Keratinocyte (primary cell): ENCODE measurements at regions not wholly inside any gene's neighbourhood (a gene's known extent, or its start where the extent isn't known, plus 50 kb on each side); places are given as distances from the start of the nearest gene placed in this dataset.

Experiments used
- DNase-seq: peaks from one replicate; pipeline ENCODE4 v3.0.0-alpha.2; 2011; ENCODE audit warnings: low read depth, missing footprints, low spot score
- FAIRE-seq: peaks from 2 replicates; lab custom pipeline; 2011; peaks lifted over from hg19 to GRCh38; lab: Jason Lieb, UNC
- H2AFZ ChIP-seq: 2 replicates; pipeline ENCODE4 v1.6.0; 2012; ENCODE audit warnings: low read length, control low read depth, inconsistent platforms; ENCODE audit not compliant: control insufficient read depth
- H3K27ac ChIP-seq: 2 replicates; pipeline ENCODE4 v1.5.1; 2011; ENCODE audit warnings: low read length; ENCODE audit not compliant: control insufficient read depth, insufficient read depth
- H3K27me3 ChIP-seq: 3 replicates; pipeline ENCODE4 v1.6.0; 2011; ENCODE audit warnings: low read length; ENCODE audit not compliant: control insufficient read depth, insufficient read depth; ENCODE audit errors: extremely low read depth
- H3K36me3 ChIP-seq, 2 experiments: 2 replicates in 1 of 2; 3 replicates in 1 of 2; pipeline ENCODE4 v1.5.1; 2011; ENCODE audit warnings: low read length in 2 of 2, mild to moderate bottlenecking in 1 of 2; ENCODE audit not compliant: control insufficient read depth in 2 of 2, insufficient read depth in 2 of 2; ENCODE audit errors: extremely low read depth in 1 of 2
- H3K4me1 ChIP-seq: 3 replicates; pipeline ENCODE4 v1.5.1; 2011; ENCODE audit warnings: low read length; ENCODE audit not compliant: control insufficient read depth, insufficient read depth; ENCODE audit errors: extremely low read depth
- H3K4me2 ChIP-seq: 3 replicates; pipeline ENCODE4 v1.6.0; 2011; ENCODE audit warnings: low read depth, low read length; ENCODE audit not compliant: control insufficient read depth, insufficient read depth; ENCODE audit errors: extremely low read depth
- H3K4me3 ChIP-seq, 3 experiments: fragments of 200-600 bp in 1 of 3; sonication (generic) in 1 of 3; 2 replicates in 2 of 3; 3 replicates in 1 of 3; pipeline ENCODE4 v1.5.1; 2011 to 2016; ENCODE audit warnings: low read length in 3 of 3, mild to moderate bottlenecking in 3 of 3, control low read depth in 2 of 3, inconsistent platforms in 1 of 3, low read depth in 1 of 3, mixed read lengths in 1 of 3, mixed run types in 1 of 3, moderate library complexity in 1 of 3; ENCODE audit not compliant: control insufficient read depth in 2 of 3, insufficient read depth in 2 of 3; ENCODE audit errors: extremely low read depth in 1 of 3
- H3K79me2 ChIP-seq: 2 replicates; pipeline ENCODE4 v1.6.0; 2012; ENCODE audit warnings: low read length; ENCODE audit not compliant: control insufficient read depth, insufficient read depth
- H3K9ac ChIP-seq: 3 replicates; pipeline ENCODE4 v1.6.0; 2011; ENCODE audit warnings: low read length; ENCODE audit not compliant: control insufficient read depth, insufficient read depth; ENCODE audit errors: extremely low read depth
- H3K9me1 ChIP-seq: 3 replicates; pipeline ENCODE4 v1.6.0; 2011; ENCODE audit warnings: low read length; ENCODE audit not compliant: control insufficient read depth, insufficient read depth; ENCODE audit errors: extremely low read depth
- H3K9me3 ChIP-seq: 2 replicates; pipeline ENCODE4 v1.5.1; 2012; ENCODE audit warnings: low read depth, low read length; ENCODE audit not compliant: control insufficient read depth
- H4K20me1 ChIP-seq: 3 replicates; pipeline ENCODE4 v1.6.0; 2011; ENCODE audit warnings: low read length; ENCODE audit not compliant: control insufficient read depth, insufficient read depth; ENCODE audit errors: extremely low read depth
- EZH2 ChIP-seq: IDR thresholded peaks from one replicate; pipeline ENCODE4 v1.6.1; 2012; ENCODE audit warnings: inconsistent platforms, mild to moderate bottlenecking, low read length, moderate library complexity
- dilution Hi-C: fragments of 300-500 bp; cut with MboI; formaldehyde crosslinking; loops from one replicate; pipeline ENCODE4 v1.7.0; 2020; ENCODE audit warnings: low sequenced_read_pairs; ENCODE audit not compliant: extremely low pct_ligation_motif_present
- TF ChIP-seq, protein P1 (sequence below), 3 experiments: IDR thresholded peaks in 1 of 3; conservative IDR thresholded peaks in 1 of 3; optimal IDR thresholded peaks in 1 of 3; 2 replicates in 2 of 3; 3 replicates in 1 of 3; pipeline versions ENCODE3 to v1.5.1; 2011; ENCODE audit warnings: low read length in 3 of 3, mild to moderate bottlenecking in 3 of 3, moderate library complexity in 2 of 3, control low read depth in 1 of 3, inconsistent platforms in 1 of 3; ENCODE audit not compliant: insufficient read depth in 2 of 3; ENCODE audit errors: extremely low read depth in 1 of 3

DNA sequence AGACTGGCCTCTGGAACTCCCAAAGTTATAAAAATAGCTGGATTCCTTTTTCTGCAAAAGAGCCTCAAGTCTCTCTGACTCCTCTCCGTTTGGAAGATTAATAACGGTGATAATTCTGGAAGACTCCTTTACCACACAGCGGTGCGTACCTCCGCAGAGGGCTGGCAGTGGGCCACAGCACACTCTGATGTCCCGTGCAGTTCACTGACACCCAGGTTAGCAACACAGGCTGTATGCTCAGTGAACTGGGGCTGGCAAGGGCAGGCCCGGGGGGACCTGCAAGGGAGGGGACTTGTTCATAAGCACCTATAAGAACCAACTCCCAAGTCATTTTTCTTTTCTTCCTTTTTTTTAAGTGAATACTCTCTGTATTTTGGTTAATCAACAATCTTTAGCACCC lies 120.3 kb upstream of the TJP1 start:
- no peaks in the 10 kb centered on the region for H3K36me3 ChIP-seq
- H4K20me1 ChIP-seq = no peaks in the 10 kb centered on the region
- H3K9me1 ChIP-seq = no peaks in the 10 kb centered on the region
- FAIRE-seq = no peak
- TF ChIP-seq, protein P1, sequence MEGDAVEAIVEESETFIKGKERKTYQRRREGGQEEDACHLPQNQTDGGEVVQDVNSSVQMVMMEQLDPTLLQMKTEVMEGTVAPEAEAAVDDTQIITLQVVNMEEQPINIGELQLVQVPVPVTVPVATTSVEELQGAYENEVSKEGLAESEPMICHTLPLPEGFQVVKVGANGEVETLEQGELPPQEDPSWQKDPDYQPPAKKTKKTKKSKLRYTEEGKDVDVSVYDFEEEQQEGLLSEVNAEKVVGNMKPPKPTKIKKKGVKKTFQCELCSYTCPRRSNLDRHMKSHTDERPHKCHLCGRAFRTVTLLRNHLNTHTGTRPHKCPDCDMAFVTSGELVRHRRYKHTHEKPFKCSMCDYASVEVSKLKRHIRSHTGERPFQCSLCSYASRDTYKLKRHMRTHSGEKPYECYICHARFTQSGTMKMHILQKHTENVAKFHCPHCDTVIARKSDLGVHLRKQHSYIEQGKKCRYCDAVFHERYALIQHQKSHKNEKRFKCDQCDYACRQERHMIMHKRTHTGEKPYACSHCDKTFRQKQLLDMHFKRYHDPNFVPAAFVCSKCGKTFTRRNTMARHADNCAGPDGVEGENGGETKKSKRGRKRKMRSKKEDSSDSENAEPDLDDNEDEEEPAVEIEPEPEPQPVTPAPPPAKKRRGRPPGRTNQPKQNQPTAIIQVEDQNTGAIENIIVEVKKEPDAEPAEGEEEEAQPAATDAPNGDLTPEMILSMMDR (optimal IDR thresholded peaks at IDR 0.05 in 1 of 3, IDR thresholded peaks at IDR 0.05 in 1 of 3, conservative IDR thresholded peaks at IDR 0.05 in 1 of 3; ENCODE audit: extremely low read depth in 1 of 3, insufficient read depth in 2 of 3, low read length in 3 of 3) = no peak
- TF ChIP-seq EZH2 = no peak
- no peak overlapping the region for H2AFZ ChIP-seq
- H3K4me3 ChIP-seq = no peak overlapping the region
- H3K79me2 ChIP-seq = no peaks in the 10 kb centered on the region
- no peak overlapping the region for H3K9ac ChIP-seq
- no peak for DNase-seq
- H3K27me3 ChIP-seq = no peaks in the 10 kb centered on the region
- peaks cover 11% of the 10 kb centered on the region for H3K9me3 ChIP-seq
- peaks cover 40% of the 10 kb centered on the region for H3K4me1 ChIP-seq
- no peak overlapping the region for H3K27ac ChIP-seq
- H3K4me2 ChIP-seq = no peak overlapping the region
- dilution Hi-C loops = no loop called here

DNA sequence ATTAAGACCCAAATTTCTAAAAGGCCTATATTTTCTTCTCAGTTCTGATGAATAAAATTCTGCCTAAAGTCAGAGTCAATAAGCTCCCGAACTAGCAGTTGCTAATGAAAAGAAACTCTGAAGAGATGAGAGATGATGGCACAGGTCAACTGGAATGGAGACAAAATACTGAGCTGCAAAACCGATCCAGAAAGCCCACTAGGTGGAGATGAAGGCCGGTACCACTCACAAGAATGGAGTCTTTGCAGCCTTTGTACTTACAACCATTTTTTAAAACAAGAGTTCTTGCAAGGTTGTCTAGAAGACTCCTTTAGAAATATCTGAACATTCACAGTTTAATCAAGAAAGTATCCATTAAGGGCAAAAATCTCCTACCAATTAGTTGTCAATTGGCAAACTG lies 119.9 kb upstream of the TJP1 start:
- dilution Hi-C loops = no loop called here
- TF ChIP-seq EZH2 = no peak
- Histone ChIP-seq H3K27me3 (no peaks in the 10 kb centered on the region), H3K36me3 (no peaks in the 10 kb centered on the region), H2AFZ (no peak overlapping the region), H3K4me3 (no peak overlapping the region), H4K20me1 (no peaks in the 10 kb centered on the region), H3K4me2 (no peak overlapping the region), H3K9ac (no peak overlapping the region), H3K4me1 (peaks cover 44% of the 10 kb centered on the region), H3K27ac (no peak overlapping the region), H3K9me3 (peaks cover 11% of the 10 kb centered on the region), H3K9me1 (no peaks in the 10 kb centered on the region), H3K79me2 (no peaks in the 10 kb centered on the region)
- FAIRE-seq (no peak), DNase-seq (no peak)

DNA sequence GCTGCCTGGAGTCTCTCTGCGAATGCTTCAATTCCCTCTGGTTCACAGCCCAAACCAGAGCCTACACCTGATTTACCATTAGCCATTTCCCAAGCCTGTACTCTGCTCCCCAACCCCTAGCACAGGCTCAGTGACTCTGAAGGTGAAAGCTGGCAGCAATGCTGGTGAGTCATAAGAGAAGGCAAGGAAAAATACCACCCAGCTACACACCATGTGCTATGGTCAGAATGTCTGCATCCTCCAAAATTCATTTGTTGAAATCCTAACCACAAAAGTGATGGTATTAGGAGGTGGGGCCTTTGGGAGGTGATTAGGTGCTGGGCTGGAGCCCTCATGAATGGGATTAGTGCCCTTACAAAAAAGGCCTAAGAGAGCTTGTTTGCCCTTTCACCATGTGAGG lies 117.1 kb upstream of the TJP1 start:
- Histone ChIP-seq H3K9ac (peak overlapping the region; percentile 18), H3K4me3 (no peak overlapping the region), H3K9me1 (no peaks in the 10 kb centered on the region), H3K4me1 (peaks cover 50% of the 10 kb centered on the region), H3K36me3 (no peaks in the 10 kb centered on the region), H3K9me3 (peaks cover 11% of the 10 kb centered on the region), H3K27me3 (no peaks in the 10 kb centered on the region), H2AFZ (no peak overlapping the region), H4K20me1 (no peaks in the 10 kb centered on the region), H3K79me2 (no peaks in the 10 kb centered on the region), H3K4me2 (peak overlapping the region; percentile 45), H3K27ac (peak overlapping the region; percentile 76)
- dilution Hi-C loops = no loop called here
- FAIRE-seq = peak; percentile 89
- TF ChIP-seq, protein P1 (optimal IDR thresholded peaks at IDR 0.05 in 1 of 3, IDR thresholded peaks at IDR 0.05 in 1 of 3, conservative IDR thresholded peaks at IDR 0.05 in 1 of 3; ENCODE audit: extremely low read depth in 1 of 3, insufficient read depth in 2 of 3, low read length in 3 of 3) = no peak
- TF ChIP-seq EZH2 = no peak
- no peak for DNase-seq
